Retinal pigment epithelial cell (primary cell): ENCODE measurements at regions not wholly inside any gene's neighbourhood (a gene's known extent, or its start where the extent isn't known, plus 50 kb on each side); places are given as distances from the start of the nearest gene placed in this dataset.

Experiments used
- DNase-seq: peaks from one replicate; pipeline ENCODE4 v3.0.0-alpha.2; 2010; ENCODE audit warnings: low read depth
- H3K4me3 ChIP-seq: 2 replicates; pipeline ENCODE4 v1.5.1; 2011; ENCODE audit warnings: mild to moderate bottlenecking, low read length, control low read depth, moderate library complexity
- TF ChIP-seq, protein P1 (sequence below): conservative IDR thresholded peaks from 2 replicates; pipeline ENCODE4 v1.5.1; 2011; ENCODE audit warnings: low read depth, low read length, control low read depth, inconsistent platforms

DNA sequence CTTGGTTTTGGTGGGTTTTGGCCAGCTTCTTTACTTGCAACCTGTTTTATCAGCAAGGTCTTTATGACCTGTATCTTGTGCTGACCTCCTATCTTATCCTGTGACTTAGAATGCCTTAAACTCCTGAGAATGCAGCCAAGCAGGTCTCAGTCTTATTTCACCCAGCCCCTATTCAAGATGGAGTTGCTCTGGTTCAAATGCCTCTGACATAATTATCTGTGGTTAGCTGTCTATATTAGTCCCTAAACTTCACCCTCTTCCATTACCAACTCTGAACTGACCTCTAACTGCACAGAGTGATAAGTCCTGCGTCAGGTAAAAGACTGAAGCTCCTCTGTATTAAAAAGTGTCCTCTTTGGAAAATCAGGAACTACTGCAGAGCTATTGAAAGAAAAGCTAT, 61.9 kb upstream of the CD96 start:
- DNase-seq: no peak
- TF ChIP-seq, protein P1, sequence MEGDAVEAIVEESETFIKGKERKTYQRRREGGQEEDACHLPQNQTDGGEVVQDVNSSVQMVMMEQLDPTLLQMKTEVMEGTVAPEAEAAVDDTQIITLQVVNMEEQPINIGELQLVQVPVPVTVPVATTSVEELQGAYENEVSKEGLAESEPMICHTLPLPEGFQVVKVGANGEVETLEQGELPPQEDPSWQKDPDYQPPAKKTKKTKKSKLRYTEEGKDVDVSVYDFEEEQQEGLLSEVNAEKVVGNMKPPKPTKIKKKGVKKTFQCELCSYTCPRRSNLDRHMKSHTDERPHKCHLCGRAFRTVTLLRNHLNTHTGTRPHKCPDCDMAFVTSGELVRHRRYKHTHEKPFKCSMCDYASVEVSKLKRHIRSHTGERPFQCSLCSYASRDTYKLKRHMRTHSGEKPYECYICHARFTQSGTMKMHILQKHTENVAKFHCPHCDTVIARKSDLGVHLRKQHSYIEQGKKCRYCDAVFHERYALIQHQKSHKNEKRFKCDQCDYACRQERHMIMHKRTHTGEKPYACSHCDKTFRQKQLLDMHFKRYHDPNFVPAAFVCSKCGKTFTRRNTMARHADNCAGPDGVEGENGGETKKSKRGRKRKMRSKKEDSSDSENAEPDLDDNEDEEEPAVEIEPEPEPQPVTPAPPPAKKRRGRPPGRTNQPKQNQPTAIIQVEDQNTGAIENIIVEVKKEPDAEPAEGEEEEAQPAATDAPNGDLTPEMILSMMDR: no peak
- H3K4me3 ChIP-seq: no peak overlapping the region

- no peak for DNase-seq
- TF ChIP-seq, protein P1: no peak
- H3K4me3 ChIP-seq: no peak overlapping the region
These were observed 60.4 kb upstream of the CD96 start for GRCh38 chr3:111481551-111481950.

GRCh38 chr3:111482574-111482973, 59.4 kb upstream of the CD96 start:
- TF ChIP-seq, protein P1: no peak
- DNase-seq: no peak
- H3K4me3 ChIP-seq: no peak overlapping the region

DNA sequence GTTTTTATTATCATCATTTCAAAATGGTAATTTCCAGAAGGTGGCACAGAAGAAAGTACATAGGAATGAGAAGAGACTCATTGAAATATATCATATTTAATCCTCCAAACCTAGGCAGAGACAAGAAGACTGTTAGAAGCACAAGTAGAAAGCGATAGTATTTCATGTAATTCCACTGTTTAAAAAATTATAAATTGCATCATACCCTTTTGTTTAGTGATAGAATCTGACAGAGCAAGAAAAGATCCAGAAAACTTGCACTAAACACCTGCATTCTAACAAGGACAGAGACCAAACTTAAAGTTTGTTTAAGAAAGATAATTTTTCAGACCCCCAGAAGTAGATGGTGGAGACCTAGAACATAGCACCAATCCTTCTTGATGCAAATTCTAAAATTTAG, 56.9 kb upstream of the CD96 start:
- TF ChIP-seq, protein P1: no peak
- no peak overlapping the region for H3K4me3 ChIP-seq
- DNase-seq: no peak
